ENCODE measurements at regions not wholly inside any gene's neighbourhood (a gene's known extent, or its start where the extent isn't known, plus 50 kb on each side); places are given as distances from the start of the nearest gene placed in this dataset.

DNA sequence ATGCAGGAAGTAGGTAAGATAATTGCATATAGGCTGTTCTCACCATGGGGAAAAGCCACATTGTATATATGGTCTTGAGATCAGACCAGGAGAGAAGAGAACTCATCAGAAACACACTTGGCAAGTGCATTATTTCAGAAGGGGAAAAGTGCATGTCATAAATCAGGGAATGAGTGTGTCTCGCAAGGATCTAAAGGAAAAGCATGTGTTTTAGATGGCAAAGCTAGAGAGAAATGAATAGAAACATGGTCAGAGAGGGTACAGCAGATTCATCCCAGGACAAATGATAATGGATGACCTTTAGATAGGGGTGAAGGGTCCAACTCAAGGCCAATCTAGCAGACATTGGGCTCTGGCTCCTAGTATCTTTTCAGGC lies 230.2 kb upstream of the NAV3 start:
- POLR2A ChIA-PET, result no interaction called here
- DNase-seq (ENCODE audit: extremely low read depth in 1 of 4, low spot score in 3 of 4) (no peak), FAIRE-seq (no peak), ATAC-seq (no peak)
- Histone ChIP-seq H3K27ac (ENCODE audit: extremely low read depth, low read depth, low read length) (no peak overlapping the region), H3K79me2 (ENCODE audit: control insufficient read depth, insufficient read depth, low read length) (no peaks in the 10 kb centered on the region), H3K36me3 (ENCODE audit: control insufficient read depth, insufficient read depth, low read length) (no peaks in the 10 kb centered on the region), H2AFZ (ENCODE audit: low read depth, low read length) (no peak overlapping the region), H3K27me3 (ENCODE audit: control insufficient read depth in 2 of 2, insufficient read depth in 2 of 2, low read length in 2 of 2) (no peaks in the 10 kb centered on the region), H3K4me3 (no peak overlapping the region), H4K20me1 (replicated peaks; ENCODE audit: control insufficient read depth, insufficient read depth, low read length) (no peaks in the 10 kb centered on the region), H3K9me1 (ENCODE audit: control insufficient read depth, insufficient read depth, low read length) (no peaks in the 10 kb centered on the region), H3K9me3 (replicated peaks; ENCODE audit: control insufficient read depth, insufficient read depth, low read depth, low read length) (no peaks in the 10 kb centered on the region), H3K4me2 (ENCODE audit: insufficient read depth, low read length) (no peak overlapping the region), H3K4me1 (replicated peaks in 1 of 2; ENCODE audit: control insufficient read depth in 2 of 2, insufficient read depth in 2 of 2, low read length in 2 of 2) (no peaks in the 10 kb centered on the region), H3K9ac (ENCODE audit: insufficient read depth in 1 of 2, low read depth in 2 of 2, low read length in 2 of 2) (no peak overlapping the region)
- intact Hi-C loops (cut with micrococcal nuclease), result no loop called here
- 0% methylated on average over 1 of the region's 1 CpG for WGBS (ENCODE audit: insufficient coverage, low coverage, missing lambda C conversion rate)
- in situ Hi-C loops (cut with MboI), result no loop called here
- BruUV-seq (replicated peaks), result no TSS peak
- CTCF ChIA-PET (ENCODE audit: low intra/inter-chr PET ratio), result no interaction called here
- TF ChIP-seq, protein P1, sequence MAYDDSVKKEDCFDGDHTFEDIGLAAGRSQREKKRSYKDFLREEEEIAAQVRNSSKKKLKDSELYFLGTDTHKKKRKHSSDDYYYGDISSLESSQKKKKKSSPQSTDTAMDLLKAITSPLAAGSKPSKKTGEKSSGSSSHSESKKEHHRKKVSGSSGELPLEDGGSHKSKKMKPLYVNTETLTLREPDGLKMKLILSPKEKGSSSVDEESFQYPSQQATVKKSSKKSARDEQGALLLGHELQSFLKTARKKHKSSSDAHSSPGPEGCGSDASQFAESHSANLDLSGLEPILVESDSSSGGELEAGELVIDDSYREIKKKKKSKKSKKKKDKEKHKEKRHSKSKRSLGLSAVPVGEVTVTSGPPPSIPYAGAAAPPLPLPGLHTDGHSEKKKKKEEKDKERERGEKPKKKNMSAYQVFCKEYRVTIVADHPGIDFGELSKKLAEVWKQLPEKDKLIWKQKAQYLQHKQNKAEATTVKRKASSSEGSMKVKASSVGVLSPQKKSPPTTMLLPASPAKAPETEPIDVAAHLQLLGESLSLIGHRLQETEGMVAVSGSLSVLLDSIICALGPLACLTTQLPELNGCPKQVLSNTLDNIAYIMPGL (CRISPR knock-in tag; IDR thresholded peaks at IDR 0.05), result no peak
- TF ChIP-seq ELF2 (CRISPR knock-in tag; IDR thresholded peaks at IDR 0.05), result no peak
- no peak for TF ChIP-seq NR1H2 (CRISPR knock-in tag; IDR thresholded peaks at IDR 0.05)
- no peak for TF ChIP-seq ETV1 (tag; conservative IDR thresholded peaks at IDR 0.05; ENCODE audit: low read depth)
- no peak for TF ChIP-seq HIVEP1 (CRISPR knock-in tag; IDR thresholded peaks at IDR 0.05)
- TF ChIP-seq, protein P2, sequence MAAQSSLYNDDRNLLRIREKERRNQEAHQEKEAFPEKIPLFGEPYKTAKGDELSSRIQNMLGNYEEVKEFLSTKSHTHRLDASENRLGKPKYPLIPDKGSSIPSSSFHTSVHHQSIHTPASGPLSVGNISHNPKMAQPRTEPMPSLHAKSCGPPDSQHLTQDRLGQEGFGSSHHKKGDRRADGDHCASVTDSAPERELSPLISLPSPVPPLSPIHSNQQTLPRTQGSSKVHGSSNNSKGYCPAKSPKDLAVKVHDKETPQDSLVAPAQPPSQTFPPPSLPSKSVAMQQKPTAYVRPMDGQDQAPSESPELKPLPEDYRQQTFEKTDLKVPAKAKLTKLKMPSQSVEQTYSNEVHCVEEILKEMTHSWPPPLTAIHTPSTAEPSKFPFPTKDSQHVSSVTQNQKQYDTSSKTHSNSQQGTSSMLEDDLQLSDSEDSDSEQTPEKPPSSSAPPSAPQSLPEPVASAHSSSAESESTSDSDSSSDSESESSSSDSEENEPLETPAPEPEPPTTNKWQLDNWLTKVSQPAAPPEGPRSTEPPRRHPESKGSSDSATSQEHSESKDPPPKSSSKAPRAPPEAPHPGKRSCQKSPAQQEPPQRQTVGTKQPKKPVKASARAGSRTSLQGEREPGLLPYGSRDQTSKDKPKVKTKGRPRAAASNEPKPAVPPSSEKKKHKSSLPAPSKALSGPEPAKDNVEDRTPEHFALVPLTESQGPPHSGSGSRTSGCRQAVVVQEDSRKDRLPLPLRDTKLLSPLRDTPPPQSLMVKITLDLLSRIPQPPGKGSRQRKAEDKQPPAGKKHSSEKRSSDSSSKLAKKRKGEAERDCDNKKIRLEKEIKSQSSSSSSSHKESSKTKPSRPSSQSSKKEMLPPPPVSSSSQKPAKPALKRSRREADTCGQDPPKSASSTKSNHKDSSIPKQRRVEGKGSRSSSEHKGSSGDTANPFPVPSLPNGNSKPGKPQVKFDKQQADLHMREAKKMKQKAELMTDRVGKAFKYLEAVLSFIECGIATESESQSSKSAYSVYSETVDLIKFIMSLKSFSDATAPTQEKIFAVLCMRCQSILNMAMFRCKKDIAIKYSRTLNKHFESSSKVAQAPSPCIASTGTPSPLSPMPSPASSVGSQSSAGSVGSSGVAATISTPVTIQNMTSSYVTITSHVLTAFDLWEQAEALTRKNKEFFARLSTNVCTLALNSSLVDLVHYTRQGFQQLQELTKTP (IDR thresholded peaks at IDR 0.05; ENCODE audit: low read depth in 1 of 2, partially characterized antibody in 2 of 2), result no peak
- TF ChIP-seq NCOA1 (IDR thresholded peaks at IDR 0.05; ENCODE audit: low read depth), result no peak
- no peak for TF ChIP-seq BRD4 (IDR thresholded peaks at IDR 0.05)
- TF ChIP-seq, protein P3, sequence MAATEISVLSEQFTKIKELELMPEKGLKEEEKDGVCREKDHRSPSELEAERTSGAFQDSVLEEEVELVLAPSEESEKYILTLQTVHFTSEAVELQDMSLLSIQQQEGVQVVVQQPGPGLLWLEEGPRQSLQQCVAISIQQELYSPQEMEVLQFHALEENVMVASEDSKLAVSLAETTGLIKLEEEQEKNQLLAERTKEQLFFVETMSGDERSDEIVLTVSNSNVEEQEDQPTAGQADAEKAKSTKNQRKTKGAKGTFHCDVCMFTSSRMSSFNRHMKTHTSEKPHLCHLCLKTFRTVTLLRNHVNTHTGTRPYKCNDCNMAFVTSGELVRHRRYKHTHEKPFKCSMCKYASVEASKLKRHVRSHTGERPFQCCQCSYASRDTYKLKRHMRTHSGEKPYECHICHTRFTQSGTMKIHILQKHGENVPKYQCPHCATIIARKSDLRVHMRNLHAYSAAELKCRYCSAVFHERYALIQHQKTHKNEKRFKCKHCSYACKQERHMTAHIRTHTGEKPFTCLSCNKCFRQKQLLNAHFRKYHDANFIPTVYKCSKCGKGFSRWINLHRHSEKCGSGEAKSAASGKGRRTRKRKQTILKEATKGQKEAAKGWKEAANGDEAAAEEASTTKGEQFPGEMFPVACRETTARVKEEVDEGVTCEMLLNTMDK (IDR thresholded peaks at IDR 0.05; ENCODE audit: borderline replicate concordance, insufficient read depth, low read depth, low read length, poor library complexity, severe bottlenecking), result no peak
- no peak for TF ChIP-seq ARID1B (IDR thresholded peaks at IDR 0.05)
- no peak for TF ChIP-seq RAD21 (CRISPR knock-in tag; conservative IDR thresholded peaks at IDR 0.05 in 1 of 2, IDR thresholded peaks at IDR 0.05 in 1 of 2)
- TF ChIP-seq CC2D1A (IDR thresholded peaks at IDR 0.05), result no peak
- TF ChIP-seq, protein P4, sequence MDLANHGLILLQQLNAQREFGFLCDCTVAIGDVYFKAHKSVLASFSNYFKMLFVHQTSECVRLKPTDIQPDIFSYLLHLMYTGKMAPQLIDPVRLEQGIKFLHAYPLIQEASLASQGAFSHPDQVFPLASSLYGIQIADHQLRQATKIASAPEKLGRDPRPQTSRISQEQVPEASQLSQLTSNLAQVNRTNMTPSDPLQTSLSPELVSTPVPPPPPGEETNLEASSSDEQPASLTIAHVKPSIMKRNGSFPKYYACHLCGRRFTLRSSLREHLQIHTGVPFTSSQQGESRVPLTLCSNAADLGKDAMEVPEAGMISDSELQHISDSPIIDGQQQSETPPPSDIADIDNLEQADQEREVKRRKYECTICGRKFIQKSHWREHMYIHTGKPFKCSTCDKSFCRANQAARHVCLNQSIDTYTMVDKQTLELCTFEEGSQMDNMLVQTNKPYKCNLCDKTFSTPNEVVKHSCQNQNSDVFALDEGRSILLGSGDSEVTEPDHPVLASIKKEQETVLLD (IDR thresholded peaks at IDR 0.05), result no peak
- no peak for TF ChIP-seq PURB (CRISPR knock-in tag; IDR thresholded peaks at IDR 0.05; ENCODE audit: low read depth)
